Lower leg skin (tissue), 3 donors: ENCODE measurements at regions not wholly inside any gene's neighbourhood (a gene's known extent, or its start where the extent isn't known, plus 50 kb on each side); places are given as distances from the start of the nearest gene placed in this dataset.

Source experiments
- POLR2A ChIP-seq, 2 donors: fragments of 450-650 bp; IDR thresholded peaks; one replicate each; pipeline ENCODE4 v1.6.1; 2016 to 2017; ENCODE audit warnings: antibody characterized with exemption in 2 of 2, mild to moderate bottlenecking in 1 of 2, moderate library complexity in 1 of 2
- TF ChIP-seq, protein P1 (sequence below), 3 donors: fragments of 450-650 bp; IDR thresholded peaks; one replicate each; pipeline ENCODE4 v1.5.1; 2016; ENCODE audit warnings: antibody characterized with exemption in 3 of 3, mild to moderate bottlenecking in 3 of 3, moderate library complexity in 2 of 3

- TF ChIP-seq POLR2A (IDR thresholded peaks at IDR 0.05) = no peak
- TF ChIP-seq, protein P1, sequence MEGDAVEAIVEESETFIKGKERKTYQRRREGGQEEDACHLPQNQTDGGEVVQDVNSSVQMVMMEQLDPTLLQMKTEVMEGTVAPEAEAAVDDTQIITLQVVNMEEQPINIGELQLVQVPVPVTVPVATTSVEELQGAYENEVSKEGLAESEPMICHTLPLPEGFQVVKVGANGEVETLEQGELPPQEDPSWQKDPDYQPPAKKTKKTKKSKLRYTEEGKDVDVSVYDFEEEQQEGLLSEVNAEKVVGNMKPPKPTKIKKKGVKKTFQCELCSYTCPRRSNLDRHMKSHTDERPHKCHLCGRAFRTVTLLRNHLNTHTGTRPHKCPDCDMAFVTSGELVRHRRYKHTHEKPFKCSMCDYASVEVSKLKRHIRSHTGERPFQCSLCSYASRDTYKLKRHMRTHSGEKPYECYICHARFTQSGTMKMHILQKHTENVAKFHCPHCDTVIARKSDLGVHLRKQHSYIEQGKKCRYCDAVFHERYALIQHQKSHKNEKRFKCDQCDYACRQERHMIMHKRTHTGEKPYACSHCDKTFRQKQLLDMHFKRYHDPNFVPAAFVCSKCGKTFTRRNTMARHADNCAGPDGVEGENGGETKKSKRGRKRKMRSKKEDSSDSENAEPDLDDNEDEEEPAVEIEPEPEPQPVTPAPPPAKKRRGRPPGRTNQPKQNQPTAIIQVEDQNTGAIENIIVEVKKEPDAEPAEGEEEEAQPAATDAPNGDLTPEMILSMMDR (IDR thresholded peaks at IDR 0.05) = no peak
Measured at GRCh38 chr22:44379817-44380755, 67.3 kb upstream of the SHISAL1 start.
